B cell (primary cell): ENCODE measurements at regions not wholly inside any gene's neighbourhood (a gene's known extent, or its start where the extent isn't known, plus 50 kb on each side); places are given as distances from the start of the nearest gene placed in this dataset.

Experiments used
- ATAC-seq: fragments of 200-7000 bp; cut with Tn5 transposase; one replicate; pipeline ENCODE4 v1.10.0; 2021; ENCODE audit warnings: low read depth, mild to moderate bottlenecking, moderate number of reproducible peaks, moderate library complexity
- CTCF ChIA-PET: fragments of 350-600 bp; sonication (Branson Sonifier 250); formaldehyde crosslinking; loops from one replicate; lab custom pipeline; 2021; ENCODE audit warnings: antibody characterized with exemption, inconsistent platforms; lab: Charles Lee
- POLR2A ChIA-PET: fragments of 350-600 bp; sonication (Branson Sonifier 250); formaldehyde crosslinking; loops from one replicate; lab custom pipeline; 2021; ENCODE audit warnings: antibody characterized with exemption; lab: Charles Lee
- DNase-seq: peaks from one replicate; pipeline ENCODE4 v3.0.0; 2013
- H2AFZ ChIP-seq: 2 replicates; pipeline ENCODE4 v1.6.1; 2012; ENCODE audit warnings: mild to moderate bottlenecking, low read depth, low read length; ENCODE audit not compliant: insufficient read depth, poor library complexity, severe bottlenecking
- H3K27ac ChIP-seq, 2 donors: 1 replicate in 1 of 2; 2 replicates in 1 of 2; pipeline ENCODE4 v1.5.1; 2012 to 2013; ENCODE audit warnings: low read length in 2 of 2, mild to moderate bottlenecking in 2 of 2, moderate library complexity in 1 of 2
- H3K27me3 ChIP-seq, 4 experiments: fragments of 200-600 bp in 1 of 4; sonication (generic) in 1 of 4; replicated peaks in 1 of 4; 1 replicate in 2 of 4; 2 replicates in 2 of 4; pipeline versions ENCODE4 v1.6.1 to v1.7.0; 2013 to 2016; ENCODE audit warnings: low read length in 3 of 4, mild to moderate bottlenecking in 2 of 4, mixed read lengths in 1 of 4, moderate library complexity in 1 of 4; ENCODE audit not compliant: insufficient read depth in 4 of 4, control insufficient read depth in 3 of 4; ENCODE audit errors: control extremely low read depth in 1 of 4
- H3K36me3 ChIP-seq, 2 experiments: replicated peaks in 1 of 2; 1 replicate in 1 of 2; 2 replicates in 1 of 2; pipeline versions ENCODE4 v1.6.1 to v1.7.1; 2013; ENCODE audit warnings: low read length in 1 of 2; ENCODE audit not compliant: insufficient read depth in 2 of 2, control insufficient read depth in 1 of 2; ENCODE audit errors: control extremely low read depth in 1 of 2, extremely low read depth in 1 of 2
- H3K4me1 ChIP-seq, 2 donors: fragments of 200-600 bp in 1 of 2; sonication (generic) in 1 of 2; 1 replicate in 1 of 2; 2 replicates in 1 of 2; pipeline versions ENCODE4 v1.5.1 to v1.6.1; 2013 to 2017; ENCODE audit warnings: low read length in 2 of 2; ENCODE audit not compliant: control insufficient read depth in 2 of 2, insufficient read depth in 2 of 2
- H3K4me2 ChIP-seq: replicated peaks from 2 replicates; pipeline ENCODE3; 2012; ENCODE audit warnings: mild to moderate bottlenecking, low read depth, low read length; ENCODE audit not compliant: poor library complexity, severe bottlenecking
- H3K4me3 ChIP-seq, 5 experiments: fragments of 200-600 bp in 1 of 5; sonication (generic) in 1 of 5; 1 replicate in 3 of 5; 2 replicates in 2 of 5; pipeline versions ENCODE4 v1.5.1 to v1.7.0; 2011 to 2016; ENCODE audit warnings: low read length in 4 of 5, mild to moderate bottlenecking in 4 of 5, low read depth in 2 of 5, control low read depth in 1 of 5, moderate library complexity in 1 of 5; ENCODE audit not compliant: insufficient read depth in 1 of 5; ENCODE audit errors: control extremely low read depth in 1 of 5, extremely low read depth in 1 of 5
- H3K79me2 ChIP-seq: fragments of 200-600 bp; sonication (generic); one replicate; pipeline ENCODE4 v1.6.0; 2016; ENCODE audit warnings: low read length; ENCODE audit not compliant: control insufficient read depth, insufficient read depth
- H3K9ac ChIP-seq: fragments of 200-600 bp; sonication (generic); 2 replicates; pipeline ENCODE4 v1.6.1; 2017; ENCODE audit warnings: mild to moderate bottlenecking, low read length, moderate library complexity
- H3K9me3 ChIP-seq, 3 donors: one replicate each; pipeline versions ENCODE4 v1.6.1 to v1.7.1; 2013; ENCODE audit warnings: low read length in 2 of 3; ENCODE audit not compliant: control insufficient read depth in 2 of 3, insufficient read depth in 1 of 3; ENCODE audit errors: control extremely low read depth in 1 of 3
- H4K20me1 ChIP-seq: 2 replicates; pipeline ENCODE4 v1.6.0; 2012; ENCODE audit warnings: mild to moderate bottlenecking, low read length; ENCODE audit not compliant: insufficient read depth, control insufficient read depth, poor library complexity, severe bottlenecking
- H3K27ac Mint-ChIP-seq: one replicate; pipeline ENCODE4 v1.8.0; 2021; ENCODE audit warnings: mixed read lengths
- H3K27me3 Mint-ChIP-seq: one replicate; pipeline ENCODE4 v1.8.0; 2021; ENCODE audit warnings: mixed read lengths
- H3K4me1 Mint-ChIP-seq: one replicate; pipeline ENCODE4 v1.8.0; 2021; ENCODE audit warnings: mixed read lengths
- H3K4me3 Mint-ChIP-seq: one replicate; pipeline ENCODE4 v1.8.0; 2021; ENCODE audit warnings: mixed read lengths
- H3K9me3 Mint-ChIP-seq: one replicate; pipeline ENCODE4 v1.8.0; 2022; ENCODE audit warnings: mixed read lengths; ENCODE audit not compliant: insufficient read depth
- EZH2 ChIP-seq: IDR thresholded peaks from 2 replicates; pipeline ENCODE4 v1.6.1; 2012; ENCODE audit warnings: borderline replicate concordance, low read depth, mild to moderate bottlenecking, moderate library complexity, low read length; ENCODE audit not compliant: insufficient read depth, poor library complexity, severe bottlenecking
- WGBS: methylation state at CpG from one replicate; pipeline ENCODE4 v1.1.5; 2013; ENCODE audit warnings: missing lambda C conversion rate; ENCODE audit not compliant: insufficient coverage; 5-methylcytosine and 5-hydroxymethylcytosine counted together
- intact Hi-C: fragments of 100-400 bp; cut with micrococcal nuclease; formaldehyde crosslinking; loops from one replicate; pipeline ENCODE4 v1.10.0; 2022
- TF ChIP-seq, protein P1 (sequence below): fragments of 200-600 bp; IDR thresholded peaks from one replicate; pipeline ENCODE4 v1.8.0; 2022; ENCODE audit warnings: antibody characterized with exemption, mild to moderate bottlenecking

DNA sequence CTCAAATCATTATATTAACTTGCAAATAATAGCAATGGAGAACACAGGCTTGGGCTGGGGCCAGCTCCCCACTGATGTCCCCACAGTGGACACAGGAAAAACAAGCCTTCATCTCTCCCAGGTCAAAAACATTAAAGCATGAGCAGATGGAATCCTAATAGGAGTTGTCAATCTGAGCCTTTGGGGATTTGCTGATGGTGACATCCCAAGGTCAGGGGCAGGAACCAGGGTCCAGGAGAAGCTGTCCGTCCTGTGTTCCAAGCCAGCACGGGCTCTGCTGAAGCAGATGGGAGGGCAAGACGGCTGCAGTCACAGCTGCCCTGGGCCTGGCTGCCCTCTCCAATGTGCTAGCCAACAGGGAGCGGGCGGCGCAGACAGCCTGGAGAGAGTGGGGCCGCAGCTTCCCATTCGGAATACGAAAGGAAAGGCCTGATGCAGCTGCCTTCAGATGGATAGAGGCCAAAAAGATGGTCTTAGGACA is 135.5 kb downstream of the NDUFA10 start:
- H2AFZ ChIP-seq, result no peak overlapping the region
- POLR2A ChIA-PET, result no interaction called here
- Mint-ChIP-seq H3K9me3 (peaks cover 11% of the 10 kb centered on the region), H3K27ac (no peak overlapping the region), H3K4me1 (no peaks in the 10 kb centered on the region), H3K27me3 (peaks cover 17% of the 10 kb centered on the region), H3K4me3 (no peak overlapping the region)
- H3K4me1 ChIP-seq, result no peaks in the 10 kb centered on the region
- 94% methylated on average over 9 of the region's 9 CpGs for WGBS
- CTCF ChIA-PET, result interaction anchor here (1.0 kb wide), 1 partner anchor 10 kb away, joined by 3 read pairs; no protein-coding TSS in a partner anchor
- H3K4me3 ChIP-seq, result no peak overlapping the region
- peaks cover 1 to 13% (median 11%) of the 10 kb centered on the region in 3 donors for H3K9me3 ChIP-seq
- no peaks in the 10 kb centered on the region for H3K79me2 ChIP-seq
- H4K20me1 ChIP-seq, result no peaks in the 10 kb centered on the region
- TF ChIP-seq, protein P1, sequence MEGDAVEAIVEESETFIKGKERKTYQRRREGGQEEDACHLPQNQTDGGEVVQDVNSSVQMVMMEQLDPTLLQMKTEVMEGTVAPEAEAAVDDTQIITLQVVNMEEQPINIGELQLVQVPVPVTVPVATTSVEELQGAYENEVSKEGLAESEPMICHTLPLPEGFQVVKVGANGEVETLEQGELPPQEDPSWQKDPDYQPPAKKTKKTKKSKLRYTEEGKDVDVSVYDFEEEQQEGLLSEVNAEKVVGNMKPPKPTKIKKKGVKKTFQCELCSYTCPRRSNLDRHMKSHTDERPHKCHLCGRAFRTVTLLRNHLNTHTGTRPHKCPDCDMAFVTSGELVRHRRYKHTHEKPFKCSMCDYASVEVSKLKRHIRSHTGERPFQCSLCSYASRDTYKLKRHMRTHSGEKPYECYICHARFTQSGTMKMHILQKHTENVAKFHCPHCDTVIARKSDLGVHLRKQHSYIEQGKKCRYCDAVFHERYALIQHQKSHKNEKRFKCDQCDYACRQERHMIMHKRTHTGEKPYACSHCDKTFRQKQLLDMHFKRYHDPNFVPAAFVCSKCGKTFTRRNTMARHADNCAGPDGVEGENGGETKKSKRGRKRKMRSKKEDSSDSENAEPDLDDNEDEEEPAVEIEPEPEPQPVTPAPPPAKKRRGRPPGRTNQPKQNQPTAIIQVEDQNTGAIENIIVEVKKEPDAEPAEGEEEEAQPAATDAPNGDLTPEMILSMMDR, result no peak
- no peak for TF ChIP-seq EZH2
- no peaks in the 10 kb centered on the region for H3K27me3 ChIP-seq
- ATAC-seq (no peak), DNase-seq (no peak)
- H3K4me2 ChIP-seq, result no peak overlapping the region
- no peak overlapping the region for H3K9ac ChIP-seq
- no peaks in the 10 kb centered on the region for H3K36me3 ChIP-seq
- H3K27ac ChIP-seq, result no peak overlapping the region
- intact Hi-C loops, result no loop called here

DNA sequence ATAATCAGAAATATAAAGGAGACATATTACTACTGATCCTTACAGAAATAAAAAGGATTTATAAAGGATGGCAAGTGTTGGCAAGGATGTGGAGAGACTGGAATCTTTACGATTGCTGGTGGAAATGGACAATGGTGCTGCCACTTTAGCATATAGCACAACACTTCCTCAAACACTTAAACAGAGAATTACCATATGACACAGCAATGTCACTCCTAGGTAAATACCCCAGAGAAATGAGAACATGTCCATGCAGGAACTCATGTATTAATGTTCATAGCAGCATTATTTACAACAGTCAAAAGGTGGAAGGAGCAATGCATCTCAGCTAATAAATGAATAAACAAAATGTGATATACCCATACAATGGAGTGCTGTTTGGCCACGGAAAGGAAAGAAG is 137.5 kb downstream of the NDUFA10 start:
- Histone ChIP-seq H3K4me1 (no peaks in the 10 kb centered on the region), H3K36me3 (no peaks in the 10 kb centered on the region), H3K4me3 (no peak overlapping the region), H3K79me2 (no peaks in the 10 kb centered on the region), H3K27ac (no peak overlapping the region), H3K27me3 (no peaks in the 10 kb centered on the region), H3K9me3 (peaks cover 1 to 24% (median 24%) of the 10 kb centered on the region in 3 donors), H3K4me2 (no peak overlapping the region), H4K20me1 (no peaks in the 10 kb centered on the region), H3K9ac (no peak overlapping the region), H2AFZ (no peak overlapping the region)
- Mint-ChIP-seq H3K4me1 (no peaks in the 10 kb centered on the region), H3K27me3 (peaks cover 3% of the 10 kb centered on the region), H3K9me3 (peaks cover 14% of the 10 kb centered on the region), H3K4me3 (no peak overlapping the region), H3K27ac (no peak overlapping the region)
- no peak for ATAC-seq
- ChIA-PET POLR2A (no interaction called here), CTCF (no interaction called here)
- WGBS, result no CpG with 5 or more reads among the region's 2 CpGs
- TF ChIP-seq, protein P1, result no peak
- no peak for TF ChIP-seq EZH2
- DNase-seq, result no peak
- intact Hi-C loops, result no loop called here
